Panc1 (cell line): ENCODE measurements at regions not wholly inside any gene's neighbourhood (a gene's known extent, or its start where the extent isn't known, plus 50 kb on each side); places are given as distances from the start of the nearest gene placed in this dataset.

Experiments
- POLR2AphosphoS5 ChIP-seq: IDR thresholded peaks from 2 replicates; pipeline ENCODE4 v1.6.1; 2012; ENCODE audit warnings: mild to moderate bottlenecking, low read depth, low read length, moderate library complexity
- SIN3A ChIP-seq: IDR thresholded peaks from 2 replicates; pipeline ENCODE4 v1.6.1; 2012; ENCODE audit warnings: low read depth, mild to moderate bottlenecking, low read length, moderate library complexity, borderline replicate concordance; ENCODE audit not compliant: insufficient read depth
- TCF7L2 ChIP-seq: IDR thresholded peaks from 2 replicates; pipeline ENCODE4 v1.6.1; 2011; ENCODE audit warnings: mild to moderate bottlenecking, low read depth, low read length, inconsistent platforms
- TF ChIP-seq, protein P1 (sequence below): fragments of 450-650 bp; IDR thresholded peaks from 2 replicates; pipeline ENCODE4 v1.5.1; 2017; ENCODE audit warnings: mild to moderate bottlenecking
- TF ChIP-seq, protein P2 (sequence below), 2 experiments: IDR thresholded peaks; 2 replicates each; pipeline ENCODE4 v1.6.1; 2011 to 2012; ENCODE audit warnings: low read depth in 2 of 2, control low read depth in 1 of 2, low read length in 1 of 2, mild to moderate bottlenecking in 1 of 2, moderate library complexity in 1 of 2; ENCODE audit not compliant: insufficient read depth in 1 of 2

DNA sequence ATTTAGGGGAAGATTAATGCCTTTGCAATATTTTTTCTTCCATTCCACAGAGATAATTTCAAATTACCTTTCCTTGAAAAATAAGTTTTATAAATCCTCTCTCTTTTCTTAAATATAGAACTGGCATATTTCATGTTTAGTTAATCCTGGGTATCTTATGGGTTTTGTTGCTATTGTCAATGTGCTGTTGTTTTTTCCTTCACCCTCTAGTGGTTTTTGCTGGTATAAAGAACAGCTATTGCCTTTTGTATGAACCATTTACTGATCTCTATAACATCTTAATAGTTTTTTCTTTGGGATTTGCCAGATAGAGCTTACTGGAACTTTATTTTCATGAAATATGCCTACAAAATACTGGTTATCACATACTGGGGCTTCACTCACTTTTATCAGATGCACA lies 359.6 kb upstream of the DPPA4 start:
- TF ChIP-seq, protein P1, sequence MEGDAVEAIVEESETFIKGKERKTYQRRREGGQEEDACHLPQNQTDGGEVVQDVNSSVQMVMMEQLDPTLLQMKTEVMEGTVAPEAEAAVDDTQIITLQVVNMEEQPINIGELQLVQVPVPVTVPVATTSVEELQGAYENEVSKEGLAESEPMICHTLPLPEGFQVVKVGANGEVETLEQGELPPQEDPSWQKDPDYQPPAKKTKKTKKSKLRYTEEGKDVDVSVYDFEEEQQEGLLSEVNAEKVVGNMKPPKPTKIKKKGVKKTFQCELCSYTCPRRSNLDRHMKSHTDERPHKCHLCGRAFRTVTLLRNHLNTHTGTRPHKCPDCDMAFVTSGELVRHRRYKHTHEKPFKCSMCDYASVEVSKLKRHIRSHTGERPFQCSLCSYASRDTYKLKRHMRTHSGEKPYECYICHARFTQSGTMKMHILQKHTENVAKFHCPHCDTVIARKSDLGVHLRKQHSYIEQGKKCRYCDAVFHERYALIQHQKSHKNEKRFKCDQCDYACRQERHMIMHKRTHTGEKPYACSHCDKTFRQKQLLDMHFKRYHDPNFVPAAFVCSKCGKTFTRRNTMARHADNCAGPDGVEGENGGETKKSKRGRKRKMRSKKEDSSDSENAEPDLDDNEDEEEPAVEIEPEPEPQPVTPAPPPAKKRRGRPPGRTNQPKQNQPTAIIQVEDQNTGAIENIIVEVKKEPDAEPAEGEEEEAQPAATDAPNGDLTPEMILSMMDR: no peak; the same call in 1 of the 2 replicates
- TF ChIP-seq POLR2AphosphoS5 (no peak), SIN3A (no peak), TCF7L2 (no peak)
- TF ChIP-seq, protein P2, sequence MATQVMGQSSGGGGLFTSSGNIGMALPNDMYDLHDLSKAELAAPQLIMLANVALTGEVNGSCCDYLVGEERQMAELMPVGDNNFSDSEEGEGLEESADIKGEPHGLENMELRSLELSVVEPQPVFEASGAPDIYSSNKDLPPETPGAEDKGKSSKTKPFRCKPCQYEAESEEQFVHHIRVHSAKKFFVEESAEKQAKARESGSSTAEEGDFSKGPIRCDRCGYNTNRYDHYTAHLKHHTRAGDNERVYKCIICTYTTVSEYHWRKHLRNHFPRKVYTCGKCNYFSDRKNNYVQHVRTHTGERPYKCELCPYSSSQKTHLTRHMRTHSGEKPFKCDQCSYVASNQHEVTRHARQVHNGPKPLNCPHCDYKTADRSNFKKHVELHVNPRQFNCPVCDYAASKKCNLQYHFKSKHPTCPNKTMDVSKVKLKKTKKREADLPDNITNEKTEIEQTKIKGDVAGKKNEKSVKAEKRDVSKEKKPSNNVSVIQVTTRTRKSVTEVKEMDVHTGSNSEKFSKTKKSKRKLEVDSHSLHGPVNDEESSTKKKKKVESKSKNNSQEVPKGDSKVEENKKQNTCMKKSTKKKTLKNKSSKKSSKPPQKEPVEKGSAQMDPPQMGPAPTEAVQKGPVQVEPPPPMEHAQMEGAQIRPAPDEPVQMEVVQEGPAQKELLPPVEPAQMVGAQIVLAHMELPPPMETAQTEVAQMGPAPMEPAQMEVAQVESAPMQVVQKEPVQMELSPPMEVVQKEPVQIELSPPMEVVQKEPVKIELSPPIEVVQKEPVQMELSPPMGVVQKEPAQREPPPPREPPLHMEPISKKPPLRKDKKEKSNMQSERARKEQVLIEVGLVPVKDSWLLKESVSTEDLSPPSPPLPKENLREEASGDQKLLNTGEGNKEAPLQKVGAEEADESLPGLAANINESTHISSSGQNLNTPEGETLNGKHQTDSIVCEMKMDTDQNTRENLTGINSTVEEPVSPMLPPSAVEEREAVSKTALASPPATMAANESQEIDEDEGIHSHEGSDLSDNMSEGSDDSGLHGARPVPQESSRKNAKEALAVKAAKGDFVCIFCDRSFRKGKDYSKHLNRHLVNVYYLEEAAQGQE (IDR thresholded peaks at IDR 0.05; ENCODE audit: insufficient read depth in 1 of 2, low read depth in 2 of 2, low read length in 1 of 2): no peak
